ENCODE measurements at regions not wholly inside any gene's neighbourhood (a gene's known extent, or its start where the extent isn't known, plus 50 kb on each side); places are given as distances from the start of the nearest gene placed in this dataset.

DNA sequence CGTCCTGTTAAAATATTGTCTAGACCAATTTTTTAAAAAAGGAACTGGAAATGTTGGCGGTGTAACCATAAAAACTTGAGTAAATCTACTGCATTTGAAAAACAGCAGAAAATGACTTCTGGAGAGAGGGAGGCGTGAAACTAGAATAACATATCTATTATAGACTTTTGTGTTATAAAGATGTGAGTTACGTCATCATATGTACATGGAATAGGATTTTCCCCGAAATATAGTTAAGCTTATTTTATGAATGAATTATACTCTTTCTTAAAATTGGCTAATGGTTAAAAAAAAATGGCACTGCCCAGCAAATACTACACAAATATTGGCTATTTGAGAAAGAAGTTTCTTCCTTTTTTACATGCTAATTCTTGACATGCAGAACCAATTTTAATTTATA, 147.1 kb upstream of the TEX13C start:
- no peak overlapping the region for H3K27ac ChIP-seq
- H3K36me3 ChIP-seq: no peaks in the 10 kb centered on the region
- no peaks in the 10 kb centered on the region; a peak in 1 of 22 replicates for H4K20me1 ChIP-seq

GRCh38 chrX:125175991-125176584, 143.6 kb upstream of the TEX13C start:
- H3K27ac ChIP-seq: no peak overlapping the region
- H3K4me1 ChIP-seq: no peaks in the 10 kb centered on the region
- H3K27me3 ChIP-seq: peaks cover 78 to 97% (median 95%) of the 10 kb centered on the region in 11 experiments
- TF ChIP-seq Cebpa-rat (IDR thresholded peaks at IDR 0.05): no peak
- no peaks in the 10 kb centered on the region; a peak in 1 of 22 replicates for H4K20me1 ChIP-seq
- no peaks in the 10 kb centered on the region for H3K36me3 ChIP-seq
- H3K9me3 ChIP-seq (replicated peaks in 1 of 11): no peaks in the 10 kb centered on the region
- no peak overlapping the region for H3K4me3 ChIP-seq
- no peak overlapping the region for H3K9ac ChIP-seq
- no peak overlapping the region for H3K4me2 ChIP-seq

More for the DNA sequence above, 147.1 kb upstream of the TEX13C start:
- no peak for TF ChIP-seq Cebpa-rat (IDR thresholded peaks at IDR 0.05)
- H3K27me3 ChIP-seq: peaks cover 93 to 100% (median 100%) of the 10 kb centered on the region in 11 experiments
- no peak overlapping the region for H3K4me2 ChIP-seq
- H3K9me3 ChIP-seq (replicated peaks in 1 of 11): no peaks in the 10 kb centered on the region
- peaks cover 0 to 14% (median 3%) of the 10 kb centered on the region in 10 experiments; a peak in 9 of 20 replicates for H3K4me1 ChIP-seq
- no peak overlapping the region for H3K9ac ChIP-seq
- no peak overlapping the region for H3K4me3 ChIP-seq

GRCh38 chrX:125193921-125194320, 125.8 kb upstream of the TEX13C start:
- Histone ChIP-seq H3K4me1 (no peaks in the 10 kb centered on the region), H4K20me1 (no peaks in the 10 kb centered on the region), H3K4me2 (no peak overlapping the region), H3K4me3 (no peak overlapping the region), H3K36me3 (no peaks in the 10 kb centered on the region), H3K9ac (no peak overlapping the region), H3K27me3 (peaks cover 84 to 100% (median 96%) of the 10 kb centered on the region in 11 experiments), H3K27ac (no peak overlapping the region), H3K9me3 (replicated peaks in 1 of 11) (no peaks in the 10 kb centered on the region)
- TF ChIP-seq Cebpa-rat (IDR thresholded peaks at IDR 0.05): no peak

GRCh38 chrX:125198546-125198945, 121.1 kb upstream of the TEX13C start:
- H3K9me3 ChIP-seq (replicated peaks in 1 of 11): peaks cover 0 to 16% (median 13%) of the 10 kb centered on the region in 11 experiments; a peak in 16 of 22 replicates
- H3K4me2 ChIP-seq: no peak overlapping the region
- peaks cover 81 to 99% (median 98%) of the 10 kb centered on the region in 11 experiments for H3K27me3 ChIP-seq
- no peak overlapping the region for H3K4me3 ChIP-seq
- TF ChIP-seq Cebpa-rat (IDR thresholded peaks at IDR 0.05): no peak
- H3K36me3 ChIP-seq: no peaks in the 10 kb centered on the region
- H4K20me1 ChIP-seq: no peaks in the 10 kb centered on the region
- no peak overlapping the region for H3K27ac ChIP-seq
- no peaks in the 10 kb centered on the region for H3K4me1 ChIP-seq
- H3K9ac ChIP-seq: no peak overlapping the region

DNA sequence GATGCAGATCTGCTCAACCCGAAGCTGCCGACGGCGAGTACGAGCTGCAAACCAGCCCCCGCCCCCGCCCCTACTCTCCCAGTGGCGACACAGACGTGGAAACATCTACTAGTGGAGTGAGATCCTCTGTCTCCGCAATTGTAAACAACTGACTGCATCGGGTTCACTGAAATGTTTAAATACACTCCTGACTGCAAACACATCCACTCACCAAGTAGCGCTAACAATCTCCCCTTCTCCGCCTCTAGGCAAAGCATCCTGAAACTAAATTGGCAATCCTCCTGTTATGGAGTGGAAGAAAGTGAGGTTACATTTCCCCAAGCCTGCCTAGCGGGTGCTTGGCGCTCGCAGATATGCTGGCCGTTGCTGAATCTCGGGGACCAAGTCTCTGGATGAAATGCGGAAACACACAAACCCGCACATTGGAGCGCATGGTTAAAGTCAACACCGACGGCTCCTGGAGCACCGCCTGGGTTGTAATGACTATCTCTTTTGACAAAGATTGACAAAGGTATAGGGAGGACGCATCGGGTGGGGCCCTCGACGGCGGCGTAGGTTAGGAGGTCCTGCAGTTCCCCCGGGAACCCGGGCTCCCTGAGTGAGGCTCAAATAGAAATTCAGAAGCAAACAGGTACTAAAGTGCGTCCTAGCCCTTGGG, 117.0 kb upstream of the TEX13C start:
- no peak overlapping the region for H3K4me2 ChIP-seq
- H3K4me1 ChIP-seq: no peaks in the 10 kb centered on the region
- no peak overlapping the region for H3K9ac ChIP-seq
- no peaks in the 10 kb centered on the region for H4K20me1 ChIP-seq
- peaks cover 52 to 92% (median 80%) of the 10 kb centered on the region in 11 experiments for H3K27me3 ChIP-seq
- H3K9me3 ChIP-seq (replicated peaks in 1 of 11): peaks cover 15 to 38% (median 29%) of the 10 kb centered on the region in 11 experiments; a peak in 20 of 22 replicates
- H3K36me3 ChIP-seq: no peaks in the 10 kb centered on the region
- no peak for TF ChIP-seq Cebpa-rat (IDR thresholded peaks at IDR 0.05)
- no peak overlapping the region for H3K4me3 ChIP-seq
- H3K27ac ChIP-seq: no peak overlapping the region

GRCh38 chrX:125203365-125203736, 116.3 kb upstream of the TEX13C start:
- H3K4me3 ChIP-seq: no peak overlapping the region
- H3K4me1 ChIP-seq: no peaks in the 10 kb centered on the region
- H3K9ac ChIP-seq: no peak overlapping the region
- H4K20me1 ChIP-seq: no peaks in the 10 kb centered on the region
- no peak for TF ChIP-seq Cebpa-rat (IDR thresholded peaks at IDR 0.05)
- peaks cover 15 to 38% (median 29%) of the 10 kb centered on the region in 11 experiments; a peak in 20 of 22 replicates for H3K9me3 ChIP-seq (replicated peaks in 1 of 11)
- H3K27me3 ChIP-seq: peaks cover 47 to 92% (median 80%) of the 10 kb centered on the region in 11 experiments
- H3K36me3 ChIP-seq: no peaks in the 10 kb centered on the region
- no peak overlapping the region for H3K4me2 ChIP-seq
- H3K27ac ChIP-seq: no peak overlapping the region

- H3K27me3 ChIP-seq: peaks cover 47 to 92% (median 80%) of the 10 kb centered on the region in 11 experiments
- no peaks in the 10 kb centered on the region for H3K36me3 ChIP-seq
- no peaks in the 10 kb centered on the region for H3K4me1 ChIP-seq
- no peak overlapping the region for H3K4me3 ChIP-seq
- no peak overlapping the region for H3K4me2 ChIP-seq
- H3K27ac ChIP-seq: no peak overlapping the region
- H4K20me1 ChIP-seq: no peaks in the 10 kb centered on the region
- TF ChIP-seq Cebpa-rat (IDR thresholded peaks at IDR 0.05): no peak
- no peak overlapping the region for H3K9ac ChIP-seq
- H3K9me3 ChIP-seq (replicated peaks in 1 of 11): peaks cover 15 to 38% (median 29%) of the 10 kb centered on the region in 11 experiments; a peak in 20 of 22 replicates
These were observed 115.7 kb upstream of the TEX13C start for GRCh38 chrX:125203737-125204578.

DNA sequence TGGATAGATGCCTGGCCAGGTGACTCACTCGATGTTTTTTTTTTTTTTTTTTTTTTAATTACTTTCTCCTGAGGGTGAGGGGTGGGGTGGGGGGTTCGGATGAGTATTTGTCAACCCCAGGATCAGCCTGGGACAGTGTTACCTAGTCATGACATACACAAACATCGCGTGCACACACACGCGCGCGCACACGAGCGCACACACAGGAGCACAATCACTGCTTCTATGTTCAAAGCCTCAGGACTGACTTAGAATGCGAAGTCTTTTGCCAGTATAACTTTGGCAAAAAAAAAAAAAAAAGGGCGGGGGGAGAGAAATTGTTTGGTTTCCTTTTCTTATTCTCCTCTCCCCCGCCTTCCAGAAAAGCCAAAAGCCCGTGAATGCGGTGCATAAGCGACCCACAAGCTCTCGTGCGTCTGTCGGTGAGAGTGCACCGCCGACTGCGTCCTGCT, 115.0 kb upstream of the TEX13C start:
- Histone ChIP-seq H3K9ac (no peak overlapping the region), H3K36me3 (no peaks in the 10 kb centered on the region), H3K4me1 (no peaks in the 10 kb centered on the region), H3K27me3 (peaks cover 42 to 89% (median 76%) of the 10 kb centered on the region in 11 experiments), H3K4me3 (no peak overlapping the region), H3K9me3 (replicated peaks in 1 of 11) (peaks cover 15 to 38% (median 29%) of the 10 kb centered on the region in 11 experiments; a peak in 20 of 22 replicates), H4K20me1 (no peaks in the 10 kb centered on the region), H3K4me2 (no peak overlapping the region), H3K27ac (no peak overlapping the region)
- no peak for TF ChIP-seq Cebpa-rat (IDR thresholded peaks at IDR 0.05)
